GM15510 (cell line): ENCODE measurements at regions not wholly inside any gene's neighbourhood (a gene's known extent, or its start where the extent isn't known, plus 50 kb on each side); places are given as distances from the start of the nearest gene placed in this dataset.

Experiments used
- POLR2A ChIP-seq: IDR thresholded peaks from 3 replicates; pipeline ENCODE4 v1.6.1; 2011; ENCODE audit warnings: borderline replicate concordance; ENCODE audit not compliant: insufficient read length; ENCODE audit errors: extremely low read depth

- TF ChIP-seq POLR2A = no peak
Observed at GRCh38 chr17:36736201-36737156, 135.1 kb downstream of the MRM1 start.

- no peak for TF ChIP-seq POLR2A
Observed at GRCh38 chr17:36739208-36739607, 137.8 kb downstream of the MRM1 start.

GRCh38 chr17:36740157-36740556 lies 138.8 kb downstream of the MRM1 start:
- no peak for TF ChIP-seq POLR2A

- no peak for TF ChIP-seq POLR2A
Observed at GRCh38 chr17:36741019-36741902, 139.9 kb downstream of the MRM1 start.

GRCh38 chr17:36742267-36743000 lies 141.1 kb downstream of the MRM1 start:
- no peak for TF ChIP-seq POLR2A

GRCh38 chr17:36743130-36743529 lies 141.7 kb downstream of the MRM1 start:
- TF ChIP-seq POLR2A = no peak

- no peak for TF ChIP-seq POLR2A
Observed at GRCh38 chr17:36746381-36747053, 145.1 kb downstream of the MRM1 start.

- no peak for TF ChIP-seq POLR2A
Observed at GRCh38 chr17:36747861-36748260, 146.5 kb downstream of the MRM1 start.

GRCh38 chr17:36748272-36748671 lies 146.9 kb downstream of the MRM1 start:
- no peak for TF ChIP-seq POLR2A

GRCh38 chr17:36749493-36749892 lies 148.1 kb downstream of the MRM1 start:
- no peak for TF ChIP-seq POLR2A

GRCh38 chr17:36750316-36750885 lies 149.0 kb downstream of the MRM1 start:
- TF ChIP-seq POLR2A = no peak

GRCh38 chr17:36752096-36752888 lies 150.9 kb downstream of the MRM1 start:
- no peak for TF ChIP-seq POLR2A

- TF ChIP-seq POLR2A = no peak
Observed at GRCh38 chr17:36755586-36755985, 154.2 kb downstream of the MRM1 start.

GRCh38 chr17:36756695-36757094 lies 155.3 kb downstream of the MRM1 start:
- TF ChIP-seq POLR2A = no peak

- no peak for TF ChIP-seq POLR2A
Observed at GRCh38 chr17:36760425-36760824, 159.0 kb downstream of the MRM1 start.
